Stomach (tissue), 4 donors: ENCODE measurements at regions not wholly inside any gene's neighbourhood (a gene's known extent, or its start where the extent isn't known, plus 50 kb on each side); places are given as distances from the start of the nearest gene placed in this dataset.

Experiments used
- CTCF ChIP-seq, 7 experiments: fragments of 450-650 bp in 4 of 7; fragments of 200-600 bp in 3 of 7; sonication (generic) in 3 of 7; IDR thresholded peaks; one replicate each; pipeline ENCODE4 v1.5.1; 2016 to 2019; ENCODE audit warnings: antibody characterized with exemption in 7 of 7, control low read depth in 2 of 7, mild to moderate bottlenecking in 1 of 7
- POLR2A ChIP-seq, 4 donors: fragments of 450-650 bp; IDR thresholded peaks; one replicate each; pipeline ENCODE4 v1.6.1; 2016; ENCODE audit warnings: antibody characterized with exemption in 4 of 4, control low read depth in 2 of 4, mild to moderate bottlenecking in 1 of 4, moderate library complexity in 1 of 4
- POLR2AphosphoS5 ChIP-seq, 3 donors: sonication (generic); formaldehyde crosslinking; IDR thresholded peaks; one replicate each; pipeline ENCODE4 v1.6.1; 2016; ENCODE audit warnings: antibody characterized with exemption in 3 of 3

GRCh38 chr2:63765117-63765516 lies 76.6 kb upstream of the UGP2 start:
- no peak for TF ChIP-seq POLR2AphosphoS5 (IDR thresholded peaks at IDR 0.05)
- TF ChIP-seq CTCF (IDR thresholded peaks at IDR 0.05), result no peak
- TF ChIP-seq POLR2A (IDR thresholded peaks at IDR 0.05), result no peak
